Aorta (tissue), 5 donors: ENCODE measurements at regions not wholly inside any gene's neighbourhood (a gene's known extent, or its start where the extent isn't known, plus 50 kb on each side); places are given as distances from the start of the nearest gene placed in this dataset.

Source experiments
- ATAC-seq: fragments of 200-7000 bp; cut with Tn5 transposase; one replicate; pipeline ENCODE4 v1.9.1; 2022; ENCODE audit warnings: moderate library complexity; ENCODE audit not compliant: low FRiP score
- DNase-seq, 2 donors: peaks; one replicate each; pipeline ENCODE4 v3.0.0-alpha.2; 2020
- H3K27ac ChIP-seq, 2 donors: one replicate each; pipeline ENCODE4 v1.5.1; 2013; ENCODE audit warnings: low read length in 2 of 2, mild to moderate bottlenecking in 2 of 2, moderate library complexity in 2 of 2, control low read depth in 1 of 2, inconsistent platforms in 1 of 2, low read depth in 1 of 2
- H3K27me3 ChIP-seq, 2 donors: one replicate each; pipeline ENCODE4 v1.6.1; 2013; ENCODE audit warnings: control low read depth in 1 of 2, low read length in 1 of 2, mild to moderate bottlenecking in 1 of 2, moderate library complexity in 1 of 2; ENCODE audit not compliant: insufficient read depth in 2 of 2, control insufficient read depth in 1 of 2
- H3K36me3 ChIP-seq, 2 donors: one replicate each; pipeline ENCODE4 v1.6.1; 2013; ENCODE audit warnings: control low read depth in 1 of 2, low read length in 1 of 2, mild to moderate bottlenecking in 1 of 2; ENCODE audit not compliant: insufficient read depth in 2 of 2, control insufficient read depth in 1 of 2
- H3K4me1 ChIP-seq, 2 donors: one replicate each; pipeline ENCODE4 v1.6.1; 2013; ENCODE audit warnings: low read length in 2 of 2, control low read depth in 1 of 2, mild to moderate bottlenecking in 1 of 2, moderate library complexity in 1 of 2; ENCODE audit not compliant: insufficient read depth in 2 of 2, control insufficient read depth in 1 of 2
- H3K4me3 ChIP-seq, 2 donors: one replicate each; pipeline ENCODE4 v1.5.1; 2013; ENCODE audit warnings: low read length in 2 of 2, control low read depth in 1 of 2, mild to moderate bottlenecking in 1 of 2
- H3K9me3 ChIP-seq: one replicate; pipeline ENCODE4 v1.6.1; 2013; ENCODE audit warnings: mild to moderate bottlenecking, low read length; ENCODE audit not compliant: control insufficient read depth
- WGBS, 2 donors: extraction: QIAGEN DNeasy Blood & Tissue Kit; methylation state at CpG; one replicate each; pipeline ENCODE4 v1.1.7; 2013; 5-methylcytosine and 5-hydroxymethylcytosine counted together
- intact Hi-C, 2 donors: fragments of 100-400 bp; cut with DNase I; formaldehyde crosslinking; loops; one replicate each; pipeline versions ENCODE4 v1.14.2 to v1.15.0; 2022
- donor health status: healthy with polysubstance abuse.
- donor health status: Bipolar disorder and iron deficiency.
- donor health status: DM: no; HTN: no; CAD: no.
- donor health status: DM: no; HTN: no; CAD: no.
- donor health status: DM: yes; HTN: yes; CAD: no.

GRCh38 chr9:109705515-109705914 lies 74.5 kb upstream of the PALM2AKAP2 start:
- no peaks in the 10 kb centered on the region for H3K36me3 ChIP-seq
- no peak for DNase-seq
- no peak overlapping the region for H3K4me3 ChIP-seq
- H3K9me3 ChIP-seq, result no peaks in the 10 kb centered on the region
- peaks cover 3 to 4% of the 10 kb centered on the region in 2 donors for H3K4me1 ChIP-seq
- no peak overlapping the region for H3K27ac ChIP-seq
- no peaks in the 10 kb centered on the region for H3K27me3 ChIP-seq
- intact Hi-C loops, result loop anchor here (5.0 kb wide), 5 partner anchors 42 to 282 kb away; partner anchors contain the start of gene PALM2AKAP2 (in 2 of the 2)
- ATAC-seq, result no peak

DNA sequence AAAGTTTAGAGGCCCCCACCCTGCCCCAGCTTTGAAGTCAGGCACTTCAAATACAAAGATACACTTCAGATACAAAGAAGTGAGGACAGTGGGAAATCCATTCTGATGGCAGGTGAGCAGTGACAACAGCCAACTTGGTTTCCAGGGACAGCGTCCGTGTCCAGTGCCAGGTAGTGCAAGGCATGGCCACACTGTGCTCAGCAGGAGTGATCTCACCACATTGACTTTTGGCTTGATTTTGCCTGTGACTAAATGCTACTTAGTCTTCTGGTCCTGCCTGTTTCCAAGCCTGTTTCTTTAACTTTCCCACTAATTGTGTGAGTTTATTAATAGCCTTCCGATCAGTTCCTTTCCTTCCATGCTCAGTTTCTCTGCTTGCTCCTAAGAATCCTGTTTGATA lies 72.6 kb upstream of the PALM2AKAP2 start:
- intact Hi-C loops, result loop anchor here (2.0 to 5.0 kb wide), 6 partner anchors 40 to 280 kb away; partner anchors contain the start of gene PALM2AKAP2 (in 2 of the 2)
- Histone ChIP-seq H3K4me3 (no peak overlapping the region), H3K36me3 (no peaks in the 10 kb centered on the region), H3K27me3 (no peaks in the 10 kb centered on the region), H3K27ac (no peak overlapping the region), H3K9me3 (no peaks in the 10 kb centered on the region), H3K4me1 (peaks cover 3 to 4% of the 10 kb centered on the region in 2 donors)
- ATAC-seq (peak; percentile 55), DNase-seq (peak in 1 of 2 donors; percentile 77)
- WGBS, 2 donors, result 6 to 17% methylated on average over 3 of the region's 3 CpGs

- WGBS, 2 donors, result 4 to 5% methylated on average over 4 of the region's 4 CpGs
- no peaks in the 10 kb centered on the region for H3K9me3 ChIP-seq
- no peak overlapping the region for H3K4me3 ChIP-seq
- H3K27me3 ChIP-seq, result no peaks in the 10 kb centered on the region
- intact Hi-C loops, result loop anchor here (1.0 to 5.0 kb wide), 6 partner anchors 39 to 279 kb away; partner anchors contain the start of gene PALM2AKAP2 (in 2 of the 2)
- no peaks in the 10 kb centered on the region for H3K36me3 ChIP-seq
- peak; percentile 69 for ATAC-seq
- no peak for DNase-seq
- H3K27ac ChIP-seq, result peak overlapping the region in 1 of 2 donors; percentile 82
- H3K4me1 ChIP-seq, result peaks cover 3 to 4% of the 10 kb centered on the region in 2 donors
Measured at GRCh38 chr9:109708451-109708945, 71.5 kb upstream of the PALM2AKAP2 start.

GRCh38 chr9:109709866-109710265 lies 70.1 kb upstream of the PALM2AKAP2 start:
- H3K4me3 ChIP-seq, result no peak overlapping the region
- no peak overlapping the region for H3K27ac ChIP-seq
- H3K36me3 ChIP-seq, result no peaks in the 10 kb centered on the region
- DNase-seq (no peak), ATAC-seq (no peak)
- no peaks in the 10 kb centered on the region for H3K27me3 ChIP-seq
- intact Hi-C loops, result loop anchor here (5.0 kb wide), 5 partner anchors 37 to 277 kb away; partner anchors contain the start of gene PALM2AKAP2 (in 2 of the 2)
- WGBS, 2 donors, result 39 to 41% methylated on average over 3 of the region's 3 CpGs
- H3K9me3 ChIP-seq, result no peaks in the 10 kb centered on the region
- H3K4me1 ChIP-seq, result peaks cover 3 to 4% of the 10 kb centered on the region in 2 donors

DNA sequence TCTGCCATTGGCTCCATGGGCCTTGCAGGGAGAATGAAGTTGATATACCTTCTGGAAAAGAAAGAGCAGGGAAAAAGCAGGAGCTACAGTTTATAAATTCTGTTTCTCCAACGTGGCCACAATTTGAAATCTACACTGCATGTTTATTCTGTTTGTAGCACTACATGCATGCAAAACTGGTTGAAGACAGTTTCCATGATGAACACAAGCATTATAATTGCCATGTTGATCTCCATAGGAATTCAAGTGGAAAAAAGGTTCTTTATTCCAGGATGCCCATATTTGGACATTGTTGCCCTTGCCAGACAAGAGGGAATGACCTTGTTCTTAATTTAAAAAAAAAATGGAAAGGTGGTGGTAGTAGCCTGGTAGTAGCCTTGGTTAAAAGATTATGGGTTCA lies 69.2 kb upstream of the PALM2AKAP2 start:
- WGBS, 2 donors, result 82 to 85% methylated on average over 1 of the region's 1 CpG
- no peak for ATAC-seq
- Histone ChIP-seq H3K9me3 (no peaks in the 10 kb centered on the region), H3K27ac (no peak overlapping the region), H3K4me3 (no peak overlapping the region), H3K36me3 (no peaks in the 10 kb centered on the region), H3K4me1 (peaks cover 1 to 10% of the 10 kb centered on the region in 2 donors), H3K27me3 (no peaks in the 10 kb centered on the region)
- intact Hi-C loops, result no loop called here
- DNase-seq, result no peak

- WGBS, 2 donors, result 83 to 84% methylated on average over 6 of the region's 6 CpGs
- DNase-seq (no peak), ATAC-seq (no peak)
- no peak overlapping the region for H3K27ac ChIP-seq
- no peaks in the 10 kb centered on the region for H3K36me3 ChIP-seq
- H3K4me3 ChIP-seq, result no peak overlapping the region
- no peaks in the 10 kb centered on the region for H3K9me3 ChIP-seq
- intact Hi-C loops, result no loop called here
- peaks cover 2 to 8% of the 10 kb centered on the region in 2 donors for H3K4me1 ChIP-seq
- H3K27me3 ChIP-seq, result no peaks in the 10 kb centered on the region
Measured at GRCh38 chr9:109715344-109715743, 64.7 kb upstream of the PALM2AKAP2 start.

GRCh38 chr9:109716631-109717030 lies 63.4 kb upstream of the PALM2AKAP2 start:
- Histone ChIP-seq H3K27ac (no peak overlapping the region), H3K4me3 (no peak overlapping the region), H3K4me1 (peaks cover 4 to 12% of the 10 kb centered on the region in 2 donors), H3K36me3 (no peaks in the 10 kb centered on the region), H3K9me3 (no peaks in the 10 kb centered on the region), H3K27me3 (no peaks in the 10 kb centered on the region)
- DNase-seq (no peak), ATAC-seq (no peak)
- WGBS, 2 donors, result 100% methylated on average over 1 of the region's 1 CpG
- intact Hi-C loops, result no loop called here

DNA sequence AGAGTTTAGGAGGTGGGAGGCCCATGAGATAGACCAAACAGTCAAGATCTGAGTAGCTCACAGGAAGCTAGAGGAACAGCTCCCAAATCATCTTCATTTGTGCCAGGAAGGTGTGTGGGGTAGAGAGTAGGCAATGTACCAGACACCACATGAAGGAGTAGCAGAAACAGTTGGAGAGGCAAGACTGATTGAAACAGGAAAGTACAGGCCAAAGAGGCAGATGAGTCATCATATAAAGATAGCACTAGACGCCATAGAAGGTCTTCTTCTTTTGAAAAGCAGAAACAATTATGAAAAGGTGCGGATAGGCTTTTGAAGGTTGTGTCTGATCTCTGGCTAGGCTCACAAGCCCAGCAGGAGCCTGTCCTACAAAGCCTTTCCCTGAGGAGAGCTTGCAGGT lies 62.7 kb upstream of the PALM2AKAP2 start:
- H3K27ac ChIP-seq, result no peak overlapping the region
- no peaks in the 10 kb centered on the region for H3K36me3 ChIP-seq
- H3K27me3 ChIP-seq, result no peaks in the 10 kb centered on the region
- peaks cover 4 to 12% of the 10 kb centered on the region in 2 donors for H3K4me1 ChIP-seq
- DNase-seq, result no peak
- 70 to 80% methylated on average over 2 of the region's 2 CpGs for WGBS, 2 donors
- H3K9me3 ChIP-seq, result no peaks in the 10 kb centered on the region
- no peak overlapping the region for H3K4me3 ChIP-seq
- ATAC-seq, result no peak
- intact Hi-C loops, result no loop called here

- intact Hi-C loops, result no loop called here
- ATAC-seq (no peak), DNase-seq (no peak)
- no peak overlapping the region for H3K4me3 ChIP-seq
- no peaks in the 10 kb centered on the region for H3K9me3 ChIP-seq
- H3K27me3 ChIP-seq, result no peaks in the 10 kb centered on the region
- 23 to 40% methylated on average over 3 of the region's 3 CpGs for WGBS, 2 donors
- no peak overlapping the region for H3K27ac ChIP-seq
- H3K4me1 ChIP-seq, result peaks cover 4 to 12% of the 10 kb centered on the region in 2 donors
- no peaks in the 10 kb centered on the region for H3K36me3 ChIP-seq
Measured at GRCh38 chr9:109718861-109719260, 61.1 kb upstream of the PALM2AKAP2 start.
